Esophagus squamous epithelium (tissue), 5 donors: ENCODE measurements at regions not wholly inside any gene's neighbourhood (a gene's known extent, or its start where the extent isn't known, plus 50 kb on each side); places are given as distances from the start of the nearest gene placed in this dataset.

ENCODE experiments used
- DNase-seq: peaks from one replicate; lab custom pipeline; 2025; lab: John Stamatoyannopoulos, UW
- H3K27ac ChIP-seq, 4 donors: fragments of 200-600 bp; sonication (generic); one replicate each; pipeline ENCODE4 v1.5.1; 2016 to 2019; ENCODE audit warnings: mild to moderate bottlenecking in 1 of 4
- H3K27me3 ChIP-seq, 4 donors: fragments of 200-600 bp; sonication (generic); 1 replicate in 3 of 4; 2 replicates in 1 of 4; pipeline versions ENCODE4 v1.5.1 to v1.6.0; 2017 to 2021; ENCODE audit warnings: antibody characterized with exemption in 1 of 4
- H3K36me3 ChIP-seq, 3 donors: fragments of 200-600 bp; sonication (generic); one replicate each; pipeline ENCODE4 v1.5.1; 2016 to 2019
- H3K4me1 ChIP-seq, 3 donors: fragments of 200-600 bp; sonication (generic); one replicate each; pipeline ENCODE4 v1.5.1; 2017 to 2019
- H3K4me3 ChIP-seq, 4 donors: fragments of 200-600 bp; sonication (generic); 1 replicate in 3 of 4; 2 replicates in 1 of 4; pipeline ENCODE4 v1.5.1; 2016 to 2019; ENCODE audit warnings: mild to moderate bottlenecking in 2 of 4, moderate library complexity in 1 of 4
- H3K9me3 ChIP-seq, 3 donors: fragments of 200-600 bp; sonication (generic); one replicate each; pipeline ENCODE4 v1.5.1; 2016 to 2019
- POLR2A ChIP-seq, 4 donors: fragments of 450-650 bp; IDR thresholded peaks; one replicate each; pipeline ENCODE4 v1.6.1; 2017; ENCODE audit warnings: antibody characterized with exemption in 4 of 4, mild to moderate bottlenecking in 4 of 4, moderate library complexity in 3 of 4
- WGBS, 2 donors: methylation state at CpG; one replicate each; pipeline ENCODE4 v1.1.5; 2018; 5-methylcytosine and 5-hydroxymethylcytosine counted together
- intact Hi-C: fragments of 100-400 bp; cut with DNase I; formaldehyde crosslinking; loops from one replicate; pipeline ENCODE4 v1.15.0; 2022
- TF ChIP-seq, protein P1 (sequence below), 6 experiments: fragments of 450-650 bp in 4 of 6; fragments of 200-600 bp in 2 of 6; sonication (generic) in 2 of 6; IDR thresholded peaks; one replicate each; pipeline ENCODE4 v1.5.1; 2016 to 2019; ENCODE audit warnings: antibody characterized with exemption in 6 of 6, mild to moderate bottlenecking in 4 of 6, moderate library complexity in 4 of 6
- donor health status: DM: yes; HTN: yes; CAD: no.

DNA sequence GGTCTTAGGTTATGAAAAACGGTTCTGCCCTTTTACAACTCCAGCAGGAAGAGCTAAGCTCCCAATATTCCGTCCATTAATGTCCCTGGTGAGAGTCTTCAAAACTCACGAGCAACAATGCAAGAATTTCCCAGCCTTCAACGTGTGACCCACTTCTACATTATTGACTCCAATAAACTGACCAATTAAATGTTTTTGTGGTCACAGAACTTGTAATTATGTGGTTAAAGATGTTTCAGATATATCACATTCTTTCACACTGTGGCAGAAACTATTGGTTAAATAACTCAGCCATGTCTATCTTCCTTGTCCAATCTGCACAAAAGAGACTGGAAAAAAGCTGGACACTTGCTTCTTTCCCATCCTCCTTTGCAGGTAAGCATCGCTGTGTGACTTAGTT is 286.6 kb upstream of the ADAMTS9 start:
- H3K9me3 ChIP-seq = no peaks in the 10 kb centered on the region
- peaks cover 0 to 7% (median 0%) of the 10 kb centered on the region in 3 donors for H3K4me1 ChIP-seq
- 77 to 80% methylated on average over 5 of the region's 5 CpGs for WGBS, 2 donors
- H3K36me3 ChIP-seq = no peaks in the 10 kb centered on the region
- H3K27ac ChIP-seq = no peak overlapping the region
- no peaks in the 10 kb centered on the region for H3K27me3 ChIP-seq
- no peak for DNase-seq
- intact Hi-C loops = no loop called here
- H3K4me3 ChIP-seq = no peak overlapping the region
- TF ChIP-seq, protein P1, sequence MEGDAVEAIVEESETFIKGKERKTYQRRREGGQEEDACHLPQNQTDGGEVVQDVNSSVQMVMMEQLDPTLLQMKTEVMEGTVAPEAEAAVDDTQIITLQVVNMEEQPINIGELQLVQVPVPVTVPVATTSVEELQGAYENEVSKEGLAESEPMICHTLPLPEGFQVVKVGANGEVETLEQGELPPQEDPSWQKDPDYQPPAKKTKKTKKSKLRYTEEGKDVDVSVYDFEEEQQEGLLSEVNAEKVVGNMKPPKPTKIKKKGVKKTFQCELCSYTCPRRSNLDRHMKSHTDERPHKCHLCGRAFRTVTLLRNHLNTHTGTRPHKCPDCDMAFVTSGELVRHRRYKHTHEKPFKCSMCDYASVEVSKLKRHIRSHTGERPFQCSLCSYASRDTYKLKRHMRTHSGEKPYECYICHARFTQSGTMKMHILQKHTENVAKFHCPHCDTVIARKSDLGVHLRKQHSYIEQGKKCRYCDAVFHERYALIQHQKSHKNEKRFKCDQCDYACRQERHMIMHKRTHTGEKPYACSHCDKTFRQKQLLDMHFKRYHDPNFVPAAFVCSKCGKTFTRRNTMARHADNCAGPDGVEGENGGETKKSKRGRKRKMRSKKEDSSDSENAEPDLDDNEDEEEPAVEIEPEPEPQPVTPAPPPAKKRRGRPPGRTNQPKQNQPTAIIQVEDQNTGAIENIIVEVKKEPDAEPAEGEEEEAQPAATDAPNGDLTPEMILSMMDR (IDR thresholded peaks at IDR 0.05) = no peak
- TF ChIP-seq POLR2A (IDR thresholded peaks at IDR 0.05) = no peak

DNA sequence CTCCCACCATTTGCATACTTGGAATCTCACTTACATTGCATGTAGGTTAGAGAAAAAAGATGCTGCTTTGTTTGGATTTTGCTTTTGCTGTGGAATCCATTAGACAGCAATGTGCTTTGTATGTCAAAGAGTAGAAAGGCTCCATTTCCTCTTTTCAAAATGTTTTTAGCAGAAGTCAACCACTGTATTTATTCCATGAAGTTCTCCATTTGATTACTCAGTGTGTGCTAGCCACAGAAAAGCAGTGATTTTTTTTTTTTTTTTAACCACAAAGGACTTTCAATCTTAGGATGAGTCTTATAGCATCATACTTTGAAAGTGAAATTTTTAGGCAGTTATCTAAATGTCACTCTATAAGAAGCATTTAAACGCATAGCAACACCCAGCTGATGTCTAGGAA is 285.0 kb upstream of the ADAMTS9 start:
- Histone ChIP-seq H3K27me3 (no peaks in the 10 kb centered on the region), H3K4me1 (peaks cover 0 to 7% (median 0%) of the 10 kb centered on the region in 3 donors), H3K9me3 (no peaks in the 10 kb centered on the region), H3K27ac (no peak overlapping the region), H3K4me3 (no peak overlapping the region), H3K36me3 (no peaks in the 10 kb centered on the region)
- intact Hi-C loops = no loop called here
- no peak for TF ChIP-seq POLR2A (IDR thresholded peaks at IDR 0.05)
- TF ChIP-seq, protein P1 (IDR thresholded peaks at IDR 0.05) = no peak
- 75 to 82% methylated on average over 1 of the region's 1 CpG for WGBS, 2 donors
- DNase-seq = no peak

DNA sequence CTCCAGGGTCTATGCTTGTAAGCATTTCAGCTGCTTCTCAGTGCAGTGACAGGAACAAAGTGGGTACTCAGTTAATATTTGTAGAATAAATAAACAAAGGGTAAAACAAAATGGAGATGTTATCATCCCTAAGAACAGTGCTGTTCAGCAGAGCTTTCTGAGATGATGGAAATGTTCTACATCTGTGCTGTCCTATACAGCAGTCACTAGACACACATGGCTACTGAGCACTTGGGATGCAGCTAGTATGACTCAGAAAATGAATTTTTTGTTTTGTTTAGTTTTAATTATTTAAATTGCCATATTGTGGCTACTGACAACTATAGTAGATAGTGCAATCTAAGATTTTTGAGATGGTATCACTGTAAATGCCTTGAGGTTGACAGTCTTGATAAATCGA is 283.8 kb upstream of the ADAMTS9 start:
- H3K27ac ChIP-seq = no peak overlapping the region
- no peaks in the 10 kb centered on the region for H3K36me3 ChIP-seq
- no peak for DNase-seq
- no peaks in the 10 kb centered on the region for H3K27me3 ChIP-seq
- no peaks in the 10 kb centered on the region for H3K4me1 ChIP-seq
- no peak overlapping the region for H3K4me3 ChIP-seq
- intact Hi-C loops = no loop called here
- TF ChIP-seq, protein P1 (IDR thresholded peaks at IDR 0.05) = no peak
- no peak for TF ChIP-seq POLR2A (IDR thresholded peaks at IDR 0.05)
- H3K9me3 ChIP-seq = no peaks in the 10 kb centered on the region
- 50 to 77% methylated on average over 1 of the region's 1 CpG for WGBS, 2 donors

DNA sequence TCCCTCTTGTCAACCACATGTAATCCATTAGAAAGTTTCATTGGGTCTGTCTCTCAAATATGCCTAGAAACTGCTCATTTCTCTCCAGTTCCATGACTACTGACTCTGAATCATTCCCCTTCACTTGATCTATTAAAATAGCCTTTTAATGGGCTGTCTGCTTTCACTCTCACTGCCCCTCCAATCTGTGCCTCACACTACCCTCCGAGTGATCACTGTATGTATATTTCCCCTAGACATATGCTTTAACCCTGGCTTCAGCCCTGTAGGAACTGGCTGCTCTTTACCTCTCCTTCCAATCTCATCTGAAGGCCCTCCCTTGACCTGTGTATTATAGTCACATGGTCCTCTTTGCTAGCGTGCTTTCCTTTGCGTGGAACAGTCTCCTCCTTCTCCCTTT is 282.8 kb upstream of the ADAMTS9 start:
- Histone ChIP-seq H3K27me3 (no peaks in the 10 kb centered on the region), H3K27ac (no peak overlapping the region), H3K9me3 (no peaks in the 10 kb centered on the region), H3K4me1 (no peaks in the 10 kb centered on the region), H3K4me3 (no peak overlapping the region), H3K36me3 (no peaks in the 10 kb centered on the region)
- DNase-seq = no peak
- intact Hi-C loops = no loop called here
- 79 to 93% methylated on average over 3 of the region's 3 CpGs for WGBS, 2 donors
- no peak for TF ChIP-seq POLR2A (IDR thresholded peaks at IDR 0.05)
- TF ChIP-seq, protein P1 (IDR thresholded peaks at IDR 0.05) = no peak

DNA sequence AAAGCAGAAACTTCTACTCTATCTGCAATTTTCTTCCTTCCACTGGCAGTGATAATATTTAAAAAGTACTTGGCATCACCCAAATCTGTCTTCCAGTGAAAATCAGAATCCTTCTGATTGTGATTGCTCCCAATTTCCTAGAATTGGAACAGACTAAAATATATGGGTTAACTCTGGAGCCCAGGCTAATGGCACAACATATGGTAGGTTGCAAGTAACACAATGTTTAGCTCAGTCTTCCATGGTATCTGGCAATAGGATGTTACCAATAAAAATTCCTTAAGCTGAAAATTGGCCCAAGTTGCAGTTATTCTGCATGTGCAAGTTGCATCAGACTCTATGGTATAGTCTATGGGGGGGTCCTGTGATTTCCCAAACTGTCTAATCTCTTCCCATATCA is 273.5 kb upstream of the ADAMTS9 start:
- Histone ChIP-seq H3K9me3 (no peaks in the 10 kb centered on the region), H3K4me1 (peaks cover 0 to 5% (median 0%) of the 10 kb centered on the region in 3 donors), H3K27me3 (no peaks in the 10 kb centered on the region), H3K36me3 (no peaks in the 10 kb centered on the region), H3K4me3 (no peak overlapping the region), H3K27ac (no peak overlapping the region)
- no peak for DNase-seq
- no peak for TF ChIP-seq POLR2A (IDR thresholded peaks at IDR 0.05)
- TF ChIP-seq, protein P1 (IDR thresholded peaks at IDR 0.05) = no peak
- intact Hi-C loops = no loop called here
